Activated CD8-positive, alpha-beta T cell treated with anti-CD3 and anti-CD28 coated beads for 36 hours (primary cell): ENCODE measurements at regions not wholly inside any gene's neighbourhood (a gene's known extent, or its start where the extent isn't known, plus 50 kb on each side); places are given as distances from the start of the nearest gene placed in this dataset.

Experiments
- ATAC-seq: fragments of 200-7000 bp; cut with Tn5 transposase; one replicate; pipeline ENCODE4 v1.10.0; 2021; ENCODE audit warnings: mild to moderate bottlenecking, moderate library complexity
- CTCF ChIA-PET: fragments of 350-600 bp; sonication (Branson Sonifier 250); formaldehyde crosslinking; loops from one replicate; lab custom pipeline; 2021; ENCODE audit warnings: antibody characterized with exemption; lab: Charles Lee
- POLR2A ChIA-PET: fragments of 350-600 bp; sonication (Branson Sonifier 250); formaldehyde crosslinking; loops from one replicate; lab custom pipeline; 2021; ENCODE audit warnings: antibody characterized with exemption; lab: Charles Lee
- DNase-seq: peaks from one replicate; pipeline ENCODE4 v3.0.0-alpha.2; 2020
- H3K27ac Mint-ChIP-seq: one replicate; pipeline ENCODE4 v1.8.0; 2021; ENCODE audit warnings: mild to moderate bottlenecking, mixed read lengths
- H3K27me3 Mint-ChIP-seq: one replicate; pipeline ENCODE4 v1.8.0; 2021; ENCODE audit warnings: mixed read lengths
- H3K36me3 Mint-ChIP-seq: one replicate; pipeline ENCODE4 v1.8.0; 2021; ENCODE audit warnings: low read depth, mixed read lengths
- H3K4me1 Mint-ChIP-seq: one replicate; pipeline ENCODE4 v1.8.0; 2021; ENCODE audit warnings: low read depth, mixed read lengths
- H3K4me3 Mint-ChIP-seq: one replicate; pipeline ENCODE4 v1.8.0; 2021; ENCODE audit warnings: mild to moderate bottlenecking, moderate library complexity, mixed read lengths
- H3K9me3 Mint-ChIP-seq: one replicate; pipeline ENCODE4 v1.8.0; 2021; ENCODE audit warnings: mixed read lengths
- CTCF ChIP-seq: fragments of 200-600 bp; IDR thresholded peaks from one replicate; pipeline ENCODE4 v1.8.0; 2022; ENCODE audit warnings: antibody characterized with exemption, mild to moderate bottlenecking
- intact Hi-C: fragments of 100-400 bp; cut with micrococcal nuclease; formaldehyde crosslinking; loops from one replicate; pipeline ENCODE4 v1.10.0; 2022

GRCh38 chr13:40160618-40161350 lies 505.3 kb downstream of the COG6 start:
- intact Hi-C loops: no loop called here
- no peak overlapping the region for H3K27ac Mint-ChIP-seq
- no peak for ATAC-seq

GRCh38 chr13:40161351-40161810 lies 505.1 kb downstream of the FOXO1 start:
- ChIA-PET CTCF (no interaction called here), POLR2A (interaction anchor here (0.6 to 0.8 kb wide), 2 partner anchors 8 to 101 kb away, joined by 3 read pairs; no protein-coding TSS in a partner anchor)
- H3K27me3 Mint-ChIP-seq: no peaks in the 10 kb centered on the region

More at GRCh38 chr13:40160618-40161350, 505.3 kb downstream of the COG6 start:
- no peaks in the 10 kb centered on the region for H3K36me3 Mint-ChIP-seq
- H3K4me1 Mint-ChIP-seq: peaks cover 7% of the 10 kb centered on the region
- ChIA-PET POLR2A (interaction anchor here (0.8 kb wide), 1 partner anchor 8 kb away, joined by 3 read pairs; no protein-coding TSS in a partner anchor), CTCF (no interaction called here)
- H3K9me3 Mint-ChIP-seq: no peaks in the 10 kb centered on the region
- H3K27me3 Mint-ChIP-seq: no peaks in the 10 kb centered on the region
- TF ChIP-seq CTCF: no peak
- DNase-seq: no peak
- H3K4me3 Mint-ChIP-seq: no peak overlapping the region

GRCh38 chr13:40161931-40162330 lies 504.5 kb downstream of the FOXO1 start:
- ATAC-seq: no peak
- no peak for TF ChIP-seq CTCF
- no peak overlapping the region for H3K4me3 Mint-ChIP-seq
- H3K9me3 Mint-ChIP-seq: no peaks in the 10 kb centered on the region
- H3K27me3 Mint-ChIP-seq: no peaks in the 10 kb centered on the region
- POLR2A ChIA-PET: interaction anchor here (0.6 kb wide), 1 partner anchor 101 kb away, joined by 3 read pairs; no protein-coding TSS in a partner anchor
- CTCF ChIA-PET: interaction anchor here (1.1 kb wide), 1 partner anchor 92 kb away, joined by 3 read pairs; no protein-coding TSS in a partner anchor
- H3K4me1 Mint-ChIP-seq: peaks cover 9% of the 10 kb centered on the region
- no peak overlapping the region for H3K27ac Mint-ChIP-seq
- intact Hi-C loops: no loop called here
- DNase-seq: no peak
- no peaks in the 10 kb centered on the region for H3K36me3 Mint-ChIP-seq

More at GRCh38 chr13:40161351-40161810, 505.1 kb downstream of the FOXO1 start:
- no peak for DNase-seq
- no peak for ATAC-seq
- Mint-ChIP-seq H3K4me1 (peaks cover 7% of the 10 kb centered on the region), H3K9me3 (no peaks in the 10 kb centered on the region), H3K27ac (no peak overlapping the region), H3K36me3 (no peaks in the 10 kb centered on the region), H3K4me3 (no peak overlapping the region)
- TF ChIP-seq CTCF: no peak
- intact Hi-C loops: no loop called here

- CTCF ChIA-PET: interaction anchor here (0.7 to 1.1 kb wide), 2 partner anchors 22 to 94 kb away, joined by 3 read pairs; no protein-coding TSS in a partner anchor
- intact Hi-C loops: no loop called here
- Mint-ChIP-seq H3K4me3 (no peak overlapping the region), H3K9me3 (no peaks in the 10 kb centered on the region), H3K27ac (no peak overlapping the region), H3K27me3 (no peaks in the 10 kb centered on the region), H3K36me3 (no peaks in the 10 kb centered on the region), H3K4me1 (peaks cover 9% of the 10 kb centered on the region)
- POLR2A ChIA-PET: interaction anchor here (0.7 kb wide), 1 partner anchor 344 kb away, joined by 3 read pairs; no protein-coding TSS in a partner anchor
- no peak for ATAC-seq
- DNase-seq: no peak
- no peak for TF ChIP-seq CTCF
Observed at GRCh38 chr13:40163066-40164000, 503.1 kb downstream of the FOXO1 start.
